ENCODE measurements at regions not wholly inside any gene's neighbourhood (a gene's known extent, or its start where the extent isn't known, plus 50 kb on each side); places are given as distances from the start of the nearest gene placed in this dataset.
"Not testable (repeated sequence)": the region's sequence is repeated elsewhere in the genome, so short reads cannot be mapped to it uniquely, and the experiment has no call there.

DNA sequence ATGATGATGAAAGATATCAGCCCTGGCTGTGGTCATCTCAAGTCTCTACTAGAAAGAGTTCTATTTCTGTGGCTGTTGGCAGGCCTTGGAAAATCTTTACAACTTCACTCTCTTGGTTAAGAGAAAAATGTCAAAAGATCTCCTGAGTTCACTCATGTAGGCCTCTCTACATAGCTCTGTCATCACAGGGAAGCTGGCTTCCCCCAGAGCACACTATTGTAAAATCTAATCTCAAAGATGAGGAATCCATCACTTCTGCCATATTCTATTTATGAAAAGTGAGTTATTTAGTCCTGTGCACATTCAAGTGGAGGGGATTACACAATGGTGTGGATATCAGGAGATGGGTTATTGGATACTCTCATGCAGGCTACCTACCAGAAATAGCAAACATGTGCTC lies 388.4 kb upstream of the HS3ST1 start:
- H3K4me3 ChIP-seq (ENCODE audit: low read depth, low read length) = no peak overlapping the region

DNA sequence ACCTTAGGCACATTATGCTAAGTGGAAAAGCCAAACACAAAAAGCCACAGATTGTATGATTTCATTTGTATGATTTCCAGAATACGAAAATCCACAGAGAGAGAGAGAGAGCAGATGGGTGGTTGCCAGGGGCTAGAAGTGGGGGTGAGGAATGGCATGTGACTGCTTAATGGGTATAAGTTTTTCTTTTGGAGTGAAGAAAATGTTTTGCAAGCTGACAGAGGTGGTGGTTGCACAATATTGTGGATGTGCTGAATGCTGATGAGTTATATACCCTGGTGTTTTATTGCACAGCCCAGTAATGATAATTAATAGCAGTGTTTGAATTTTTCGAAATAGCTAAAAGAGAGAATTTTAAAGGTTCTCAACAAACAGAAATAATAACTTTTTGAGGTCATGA lies 386.1 kb upstream of the HS3ST1 start:
- no peak overlapping the region for H3K4me3 ChIP-seq (ENCODE audit: low read depth, low read length)
- TF ChIP-seq, protein P1, sequence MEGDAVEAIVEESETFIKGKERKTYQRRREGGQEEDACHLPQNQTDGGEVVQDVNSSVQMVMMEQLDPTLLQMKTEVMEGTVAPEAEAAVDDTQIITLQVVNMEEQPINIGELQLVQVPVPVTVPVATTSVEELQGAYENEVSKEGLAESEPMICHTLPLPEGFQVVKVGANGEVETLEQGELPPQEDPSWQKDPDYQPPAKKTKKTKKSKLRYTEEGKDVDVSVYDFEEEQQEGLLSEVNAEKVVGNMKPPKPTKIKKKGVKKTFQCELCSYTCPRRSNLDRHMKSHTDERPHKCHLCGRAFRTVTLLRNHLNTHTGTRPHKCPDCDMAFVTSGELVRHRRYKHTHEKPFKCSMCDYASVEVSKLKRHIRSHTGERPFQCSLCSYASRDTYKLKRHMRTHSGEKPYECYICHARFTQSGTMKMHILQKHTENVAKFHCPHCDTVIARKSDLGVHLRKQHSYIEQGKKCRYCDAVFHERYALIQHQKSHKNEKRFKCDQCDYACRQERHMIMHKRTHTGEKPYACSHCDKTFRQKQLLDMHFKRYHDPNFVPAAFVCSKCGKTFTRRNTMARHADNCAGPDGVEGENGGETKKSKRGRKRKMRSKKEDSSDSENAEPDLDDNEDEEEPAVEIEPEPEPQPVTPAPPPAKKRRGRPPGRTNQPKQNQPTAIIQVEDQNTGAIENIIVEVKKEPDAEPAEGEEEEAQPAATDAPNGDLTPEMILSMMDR (IDR thresholded peaks at IDR 0.05; ENCODE audit: borderline replicate concordance, insufficient read depth, low read depth, low read length) = no peak

More for the DNA sequence above, 388.4 kb upstream of the HS3ST1 start:
- TF ChIP-seq, protein P1 (IDR thresholded peaks at IDR 0.05; ENCODE audit: borderline replicate concordance, insufficient read depth, low read depth, low read length) = no peak

DNA sequence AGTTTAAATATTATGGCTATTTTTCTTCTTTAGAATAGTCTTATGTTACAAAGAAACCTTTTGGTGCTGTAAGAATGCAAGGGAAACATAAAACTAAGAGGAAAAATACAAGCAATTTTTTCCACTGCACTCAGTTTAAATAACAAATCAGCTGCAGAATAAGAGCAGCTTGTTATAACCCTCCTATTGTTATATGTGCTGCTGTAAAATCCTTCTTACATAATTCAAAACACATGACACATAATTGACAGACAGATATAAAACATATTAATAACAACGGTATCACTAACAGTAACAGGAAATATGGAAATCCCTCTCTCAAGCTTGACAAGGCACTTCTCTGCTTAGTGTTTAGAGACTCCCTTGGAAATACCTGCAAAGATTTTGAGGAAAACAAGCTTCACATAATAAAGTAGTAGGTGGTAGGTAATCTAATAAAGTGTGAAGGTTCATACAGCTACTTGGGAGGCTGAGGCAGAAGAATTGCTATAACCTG lies 385.3 kb upstream of the HS3ST1 start:
- TF ChIP-seq, protein P1 (IDR thresholded peaks at IDR 0.05; ENCODE audit: borderline replicate concordance, insufficient read depth, low read depth, low read length) = no peak
- no peak overlapping the region for H3K4me3 ChIP-seq (ENCODE audit: low read depth, low read length)

DNA sequence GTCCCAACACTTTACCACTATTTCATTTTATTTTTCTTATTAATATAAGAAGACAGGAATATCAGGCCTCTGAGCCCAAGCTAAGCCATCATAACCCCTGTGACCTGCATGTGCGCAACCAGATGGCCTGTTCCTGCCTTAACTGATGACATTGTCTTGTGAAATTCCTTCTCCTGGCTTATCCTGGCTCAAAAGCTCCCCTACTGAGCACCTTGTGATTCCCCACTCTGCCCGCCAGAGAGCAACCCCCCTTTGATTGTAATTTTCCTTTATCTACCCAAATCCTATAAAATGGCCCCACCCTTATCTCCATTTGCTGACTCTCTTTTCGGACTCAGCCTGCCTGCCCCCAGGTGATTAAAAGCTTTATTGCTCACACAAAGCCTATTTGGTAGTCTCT lies 382.8 kb upstream of the HS3ST1 start:
- H3K4me3 ChIP-seq (ENCODE audit: low read depth, low read length) = not testable (repeated sequence)

DNA sequence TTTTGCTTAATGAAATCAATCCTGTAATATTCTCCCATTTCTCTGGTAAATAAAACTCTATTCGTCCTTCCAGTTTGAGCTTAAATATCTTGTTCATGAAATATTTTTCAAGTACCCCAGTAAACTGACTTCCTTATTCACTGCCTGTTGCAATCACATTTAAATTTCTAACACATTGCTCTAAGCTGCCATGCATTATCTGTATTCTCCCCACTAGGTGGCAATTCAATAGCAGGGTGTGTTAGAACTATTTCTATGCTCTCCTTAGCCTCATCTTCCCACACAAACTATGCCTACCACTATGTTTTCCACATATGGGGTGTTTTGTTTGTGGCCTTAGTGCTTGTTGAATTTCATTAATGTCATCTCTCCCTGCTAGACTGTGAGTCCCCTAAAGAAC lies 377.1 kb upstream of the HS3ST1 start:
- H3K4me3 ChIP-seq (ENCODE audit: low read depth, low read length) = no peak overlapping the region
- TF ChIP-seq, protein P1 (IDR thresholded peaks at IDR 0.05; ENCODE audit: borderline replicate concordance, insufficient read depth, low read depth, low read length) = 0 out of 2 replicates have a peak, but pooled peaks have one; percentile 17

DNA sequence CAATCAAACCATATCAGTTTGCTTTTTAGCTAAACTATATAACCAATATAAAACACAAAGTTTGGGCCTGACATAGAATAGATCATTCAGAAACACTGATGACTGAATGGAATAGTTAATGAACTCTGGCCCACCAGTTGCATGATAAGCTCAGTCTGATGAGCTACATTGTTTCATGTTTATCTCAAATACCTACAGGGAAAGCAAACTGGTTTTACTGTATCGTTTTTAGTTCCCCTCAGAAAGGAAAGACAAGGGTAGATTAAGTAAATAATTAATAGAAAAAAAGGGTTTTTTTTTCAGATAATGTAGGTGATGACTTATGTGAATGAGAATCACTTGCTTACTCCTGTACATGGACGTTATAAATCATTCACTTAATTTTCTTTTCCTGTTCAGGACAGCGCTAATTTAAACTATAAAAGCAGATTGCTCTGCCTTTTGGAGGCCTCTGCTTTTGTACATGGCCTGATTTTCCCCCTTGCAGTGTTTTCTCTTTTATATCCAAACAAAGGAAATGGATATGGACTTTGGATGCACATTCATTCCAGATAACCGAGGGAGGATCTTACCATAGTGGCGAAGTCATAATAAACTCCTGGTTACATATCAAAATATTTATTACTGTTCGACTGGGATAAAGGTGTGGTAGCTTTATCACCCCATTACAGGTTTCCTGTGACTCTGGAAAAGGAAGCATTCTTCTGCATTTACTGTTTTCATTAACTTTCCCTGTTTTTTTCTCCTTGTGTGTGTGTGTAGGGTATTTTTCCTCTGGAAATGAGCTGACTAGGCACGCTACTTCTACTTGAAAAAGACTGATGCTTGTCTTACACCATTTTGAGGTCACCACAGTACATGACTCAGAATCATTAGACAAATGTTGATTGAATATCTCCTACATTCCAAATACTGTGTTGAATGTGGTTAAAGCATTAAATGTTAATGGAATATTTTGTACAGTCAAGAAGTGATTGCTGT lies 373.1 kb upstream of the HS3ST1 start:
- TF ChIP-seq, protein P1 (IDR thresholded peaks at IDR 0.05; ENCODE audit: borderline replicate concordance, insufficient read depth, low read depth, low read length) = no peak
- no peak overlapping the region for H3K4me3 ChIP-seq (ENCODE audit: low read depth, low read length)

DNA sequence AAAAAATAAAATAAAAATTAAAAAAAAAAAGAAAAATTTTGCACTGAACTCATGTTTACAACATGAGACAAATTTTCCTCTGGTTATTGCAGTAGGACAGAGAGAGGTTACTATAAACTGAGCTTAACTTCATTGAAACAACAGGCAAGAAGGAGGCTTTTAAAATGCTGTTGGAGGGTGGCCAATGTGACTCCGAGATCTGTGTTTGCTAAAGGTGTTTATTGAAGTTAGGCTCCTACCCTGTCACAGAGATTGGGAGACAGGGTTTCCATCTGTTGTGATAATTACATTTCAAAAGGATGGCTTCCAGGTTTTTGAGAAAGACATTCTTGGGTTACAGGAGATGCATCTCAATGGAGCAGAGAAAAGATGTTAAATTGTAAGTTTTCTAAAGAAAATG lies 370.5 kb upstream of the HS3ST1 start:
- TF ChIP-seq, protein P1 (IDR thresholded peaks at IDR 0.05; ENCODE audit: borderline replicate concordance, insufficient read depth, low read depth, low read length) = no peak
- no peak overlapping the region for H3K4me3 ChIP-seq (ENCODE audit: low read depth, low read length)

Measured in GM12875 (cell line).